Right lobe of liver (tissue), 6 donors: ENCODE measurements at regions not wholly inside any gene's neighbourhood (a gene's known extent, or its start where the extent isn't known, plus 50 kb on each side); places are given as distances from the start of the nearest gene placed in this dataset.

Experiments
- ATAC-seq, 4 donors: fragments of 200-7000 bp; cut with Tn5 transposase; one replicate each; pipeline ENCODE4 v1.9.1; 2020; ENCODE audit warnings: mild to moderate bottlenecking in 4 of 4, moderate library complexity in 4 of 4
- DNase-seq, 3 donors: peaks; one replicate each; pipeline ENCODE4 v3.0.0-alpha.2; 2020
- H3K27ac ChIP-seq, 3 donors: fragments of 200-600 bp; one replicate each; pipeline ENCODE4 v1.8.0; 2022
- H3K27me3 ChIP-seq, 2 donors: fragments of 200-600 bp; one replicate each; pipeline ENCODE4 v1.8.0; 2022
- H3K36me3 ChIP-seq, 4 donors: fragments of 200-600 bp; sonication (generic) in 1 of 4; one replicate each; pipeline versions ENCODE4 v1.5.1 to v1.8.0; 2017 to 2022; ENCODE audit warnings: control low read depth in 1 of 4
- H3K4me1 ChIP-seq, 4 donors: fragments of 200-600 bp; sonication (generic) in 1 of 4; one replicate each; pipeline versions ENCODE4 v1.5.1 to v1.8.0; 2017 to 2022; ENCODE audit warnings: control low read depth in 1 of 4
- H3K4me3 ChIP-seq, 3 donors: fragments of 200-600 bp; one replicate each; pipeline ENCODE4 v1.8.0; 2022
- H3K9me3 ChIP-seq, 4 donors: fragments of 200-600 bp; sonication (generic) in 1 of 4; one replicate each; pipeline versions ENCODE4 v1.5.1 to v1.8.0; 2017 to 2022; ENCODE audit warnings: control low read depth in 1 of 4
- CTCF ChIP-seq, 4 donors: fragments of 200-600 bp in 3 of 4; fragments of 450-650 bp in 1 of 4; IDR thresholded peaks; one replicate each; pipeline versions ENCODE4 v1.5.1 to v1.8.0; 2016 to 2022; ENCODE audit warnings: antibody characterized with exemption in 4 of 4, mild to moderate bottlenecking in 2 of 4
- POLR2A ChIP-seq: fragments of 450-650 bp; IDR thresholded peaks from one replicate; pipeline ENCODE4 v1.6.1; 2017; ENCODE audit warnings: antibody characterized with exemption, mild to moderate bottlenecking
- WGBS: methylation state at CpG from one replicate; pipeline ENCODE4 v1.1.6; 2018; ENCODE audit warnings: low coverage, low lambda C conversion rate; ENCODE audit not compliant: insufficient coverage; ENCODE audit errors: missing lambda C conversion rate; 5-methylcytosine and 5-hydroxymethylcytosine counted together
- intact Hi-C, 2 donors: fragments of 100-400 bp; cut with DNase I; formaldehyde crosslinking; loops; one replicate each; pipeline versions ENCODE4 v1.11.2 to v1.14.1; 2022
- donor health status: DM: no; HTN: yes; CAD: no.
- donor health status: DM: no; HTN: no; CAD: no.
- donor health status: DM: no; HTN: no; CAD: no.
- donor health status: DM: no; HTN: yes; CAD: no.
- donor health status: DM: no; HTN: yes; CAD: no.

GRCh38 chrX:144801786-144802185 is 445.5 kb upstream of the SPANXN1 start:
- intact Hi-C loops = no loop called here
- Histone ChIP-seq H3K36me3 (no peaks in the 10 kb centered on the region), H3K27me3 (no peaks in the 10 kb centered on the region), H3K27ac (no peak overlapping the region), H3K9me3 (no peaks in the 10 kb centered on the region), H3K4me1 (no peaks in the 10 kb centered on the region), H3K4me3 (no peak overlapping the region)
- no peak for ATAC-seq
- 32% methylated on average over 4 of the region's 4 CpGs for WGBS
- DNase-seq = no peak
- no peak for TF ChIP-seq POLR2A
- no peak for TF ChIP-seq CTCF (IDR thresholded peaks at IDR 0.05)

- DNase-seq (no peak), ATAC-seq (no peak)
- TF ChIP-seq POLR2A (no peak), CTCF (IDR thresholded peaks at IDR 0.05) (no peak)
- H3K9me3 ChIP-seq = no peaks in the 10 kb centered on the region
- intact Hi-C loops = no loop called here
- H3K4me3 ChIP-seq = no peak overlapping the region
- no peaks in the 10 kb centered on the region for H3K36me3 ChIP-seq
- no peaks in the 10 kb centered on the region for H3K4me1 ChIP-seq
- H3K27ac ChIP-seq = no peak overlapping the region
- no peaks in the 10 kb centered on the region for H3K27me3 ChIP-seq
Observed at GRCh38 chrX:144809025-144809424, 438.3 kb upstream of the SPANXN1 start.

GRCh38 chrX:144810539-144810938 is 436.8 kb upstream of the SPANXN1 start:
- TF ChIP-seq CTCF (IDR thresholded peaks at IDR 0.05) = no peak
- no peak for TF ChIP-seq POLR2A
- H3K27ac ChIP-seq = no peak overlapping the region
- intact Hi-C loops = no loop called here
- H3K4me3 ChIP-seq = no peak overlapping the region
- no peaks in the 10 kb centered on the region for H3K4me1 ChIP-seq
- no peaks in the 10 kb centered on the region for H3K36me3 ChIP-seq
- H3K27me3 ChIP-seq = no peaks in the 10 kb centered on the region
- 33% methylated on average over 1 of the region's 1 CpG for WGBS
- no peak for ATAC-seq
- no peak for DNase-seq
- no peaks in the 10 kb centered on the region for H3K9me3 ChIP-seq

GRCh38 chrX:144819406-144819805 is 427.9 kb upstream of the SPANXN1 start:
- Histone ChIP-seq H3K36me3 (no peaks in the 10 kb centered on the region), H3K27ac (no peak overlapping the region), H3K4me1 (no peaks in the 10 kb centered on the region), H3K4me3 (no peak overlapping the region), H3K27me3 (peaks cover 0 to 4% of the 10 kb centered on the region in 2 donors), H3K9me3 (no peaks in the 10 kb centered on the region)
- ATAC-seq = no peak
- DNase-seq = no peak
- intact Hi-C loops = no loop called here
- no peak for TF ChIP-seq POLR2A
- TF ChIP-seq CTCF (IDR thresholded peaks at IDR 0.05) = no peak

- ATAC-seq = no peak
- intact Hi-C loops = no loop called here
Observed at GRCh38 chrX:144840616-144841015, 406.7 kb upstream of the SPANXN1 start.

More at GRCh38 chrX:144840616-144841015, 406.7 kb upstream of the SPANXN1 start:
- 42% methylated on average over 1 of the region's 1 CpG for WGBS
- H3K9me3 ChIP-seq = no peaks in the 10 kb centered on the region
- no peak for TF ChIP-seq POLR2A
- no peak for TF ChIP-seq CTCF (IDR thresholded peaks at IDR 0.05)
- H3K27me3 ChIP-seq = no peaks in the 10 kb centered on the region
- no peaks in the 10 kb centered on the region for H3K36me3 ChIP-seq
- H3K27ac ChIP-seq = no peak overlapping the region
- no peak for DNase-seq
- no peaks in the 10 kb centered on the region for H3K4me1 ChIP-seq
- no peak overlapping the region for H3K4me3 ChIP-seq
